NCI-H1417 (cell line): ENCODE measurements at regions not wholly inside any gene's neighbourhood (a gene's known extent, or its start where the extent isn't known, plus 50 kb on each side); places are given as distances from the start of the nearest gene placed in this dataset.
"Not testable (repeated sequence)": the region's sequence is repeated elsewhere in the genome, so short reads cannot be mapped to it uniquely, and the experiment has no call there.

ENCODE experiments used
- DNase-seq, 3 experiments: peaks; one replicate each; lab custom pipeline; 2025; lab: John Stamatoyannopoulos, UW

GRCh38 chr2:63695583-63695982, 106.8 kb downstream of the MDH1 start:
- DNase-seq: no peak

GRCh38 chr2:63696496-63696895, 107.7 kb downstream of the MDH1 start:
- no peak for DNase-seq

GRCh38 chr2:63697160-63697559, 108.4 kb downstream of the MDH1 start:
- no peak for DNase-seq

GRCh38 chr2:63698786-63699548, 110.2 kb downstream of the MDH1 start:
- peak; percentile 48 to 73 (median 65) for DNase-seq

GRCh38 chr2:63699549-63699839, 110.7 kb downstream of the MDH1 start:
- no peak for DNase-seq

- no peak for DNase-seq
Observed at GRCh38 chr2:63700271-63700670, 111.5 kb downstream of the MDH1 start.

GRCh38 chr2:63701406-63701805, 112.6 kb downstream of the MDH1 start:
- no peak for DNase-seq

- not testable (repeated sequence) for DNase-seq
Observed at GRCh38 chr2:63706084-63706483, 117.3 kb downstream of the MDH1 start.

DNA sequence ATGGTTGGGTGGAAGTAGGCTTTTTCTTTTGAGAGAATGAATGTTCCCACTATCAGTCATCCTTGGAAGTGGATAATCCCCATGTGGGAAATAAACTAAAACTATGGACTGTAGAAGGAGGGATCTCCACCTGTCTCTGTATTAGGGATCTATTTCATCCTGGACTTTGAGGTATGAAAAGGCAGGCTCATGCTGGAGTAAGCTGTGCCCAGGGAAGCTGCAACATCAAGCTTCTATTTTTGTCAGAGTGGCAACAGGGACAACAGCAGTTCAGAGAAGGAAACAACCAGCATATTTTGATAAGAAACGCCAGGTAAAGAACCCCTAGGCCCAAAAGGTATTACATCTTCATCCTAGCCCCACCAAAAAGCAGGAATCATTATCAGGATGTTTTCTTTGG, 122.0 kb downstream of the MDH1 start:
- DNase-seq: no peak

DNA sequence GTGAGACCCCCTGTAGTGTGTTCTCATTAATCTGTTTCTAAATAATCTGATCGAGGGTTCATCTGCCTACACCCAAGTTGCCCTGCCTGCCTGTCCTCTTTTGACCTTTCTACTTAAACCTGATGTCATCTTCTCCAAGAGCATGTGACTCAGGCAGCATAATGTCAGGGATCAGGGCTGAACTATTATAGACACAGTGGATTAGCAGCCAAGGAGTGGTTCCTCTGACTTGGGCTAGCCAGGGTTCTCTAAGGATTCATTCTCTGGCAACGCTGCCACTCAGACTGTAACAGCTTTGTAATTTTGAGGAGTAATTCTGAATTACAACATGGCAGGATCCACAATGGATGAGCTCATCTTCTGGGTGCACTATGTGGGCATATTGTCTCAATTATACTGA, 124.0 kb downstream of the MDH1 start:
- DNase-seq: no peak

- no peak for DNase-seq
Observed at GRCh38 chr2:63716146-63716545, 125.5 kb upstream of the UGP2 start.

- DNase-seq: peak in 1 of 3 experiments; percentile 84
Observed at GRCh38 chr2:63719052-63719451, 122.6 kb upstream of the UGP2 start.

DNA sequence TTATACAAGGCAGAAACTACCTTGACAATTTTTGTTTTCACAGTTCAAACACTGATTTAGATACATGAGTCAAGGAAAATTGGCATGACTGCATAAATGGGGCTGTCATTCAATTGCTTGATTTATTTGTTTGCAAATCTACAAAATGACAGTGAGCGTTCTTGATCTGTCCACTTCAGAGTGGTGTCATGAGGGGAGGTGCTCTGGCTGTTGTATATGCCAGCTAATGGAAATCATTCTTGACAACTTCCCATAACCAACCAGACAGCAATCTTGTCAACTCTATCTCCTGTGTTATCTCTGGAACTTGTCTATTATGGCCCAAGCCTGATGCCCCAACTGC, 120.6 kb upstream of the UGP2 start:
- DNase-seq: peak; percentile 68 to 93 (median 78)

DNA sequence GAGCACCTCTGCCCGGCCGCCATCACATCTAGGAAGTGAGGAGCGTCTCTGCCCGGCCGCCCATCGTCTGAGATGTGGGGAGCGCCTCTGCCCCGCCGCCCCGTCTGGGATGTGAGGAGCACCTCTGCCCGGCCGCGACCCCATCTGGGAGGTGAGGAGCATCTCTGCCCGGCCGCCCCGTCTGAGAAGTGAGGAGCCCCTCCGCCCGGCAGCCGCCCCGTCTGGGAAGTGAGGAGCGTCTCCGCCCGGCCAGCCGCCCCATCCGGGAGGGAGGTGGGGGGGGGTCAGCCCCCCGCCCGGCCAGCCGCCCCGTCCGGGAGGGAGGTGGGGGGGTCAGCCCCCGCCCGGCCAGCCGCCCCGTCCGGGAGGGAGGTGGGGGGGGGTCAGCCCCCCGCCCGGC, 119.4 kb upstream of the UGP2 start:
- DNase-seq: not testable (repeated sequence)

DNA sequence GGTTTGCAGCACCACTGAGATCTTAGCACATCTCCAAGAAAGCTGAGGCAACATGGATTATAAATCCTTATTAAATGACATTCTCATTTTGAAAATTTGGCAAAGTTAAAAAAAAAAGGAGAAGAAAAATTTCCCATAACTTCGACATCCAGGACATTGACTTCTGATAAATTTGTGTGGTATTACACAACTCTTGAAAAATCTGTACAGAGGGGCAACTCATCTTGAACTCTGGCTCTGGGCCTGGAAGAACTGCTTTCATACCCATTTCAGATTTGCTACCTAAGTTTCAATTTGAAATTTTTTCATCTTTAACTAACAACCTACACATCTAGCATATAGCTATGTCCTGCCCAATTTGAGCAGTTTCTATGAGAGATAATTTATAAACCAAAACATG, 118.0 kb upstream of the UGP2 start:
- no peak for DNase-seq

- DNase-seq: not testable (repeated sequence)
Observed at GRCh38 chr2:63725212-63725611, 116.5 kb upstream of the UGP2 start.

GRCh38 chr2:63729362-63729761, 112.3 kb upstream of the UGP2 start:
- DNase-seq: no peak

GRCh38 chr2:63729831-63730230, 111.9 kb upstream of the UGP2 start:
- DNase-seq: no peak

DNA sequence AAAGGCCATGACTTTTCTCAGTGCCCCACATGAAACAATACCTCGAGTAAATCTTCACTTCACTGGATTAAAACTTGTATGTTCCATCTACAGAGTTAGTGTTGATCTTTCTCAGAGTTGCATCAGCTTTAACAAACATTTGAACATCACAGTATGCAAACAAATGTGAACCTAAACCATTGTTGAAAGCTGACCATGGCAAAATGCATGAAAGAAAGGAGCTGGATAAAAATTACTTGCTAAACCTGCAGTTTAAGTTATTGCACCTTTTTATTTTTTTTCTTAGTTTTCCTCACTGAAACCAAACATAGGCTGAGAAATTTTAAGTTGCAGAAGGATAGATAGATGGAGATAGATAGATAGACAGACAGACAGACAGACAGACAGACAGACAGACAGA, 107.2 kb upstream of the UGP2 start:
- peak in 2 of 3 experiments; percentile 14 to 36 for DNase-seq

- DNase-seq: peak in 1 of 3 experiments; percentile 27
Observed at GRCh38 chr2:63735263-63735662, 106.4 kb upstream of the UGP2 start.

- DNase-seq: no peak
Observed at GRCh38 chr2:63735931-63736330, 105.8 kb upstream of the UGP2 start.

GRCh38 chr2:63736354-63736753, 105.3 kb upstream of the UGP2 start:
- DNase-seq: no peak

- no peak for DNase-seq
Observed at GRCh38 chr2:63737081-63737751, 104.5 kb upstream of the UGP2 start.

- DNase-seq: no peak
Observed at GRCh38 chr2:63738019-63738418, 103.7 kb upstream of the UGP2 start.
